ENCODE measurements at regions not wholly inside any gene's neighbourhood (a gene's known extent, or its start where the extent isn't known, plus 50 kb on each side); places are given as distances from the start of the nearest gene placed in this dataset.

DNA sequence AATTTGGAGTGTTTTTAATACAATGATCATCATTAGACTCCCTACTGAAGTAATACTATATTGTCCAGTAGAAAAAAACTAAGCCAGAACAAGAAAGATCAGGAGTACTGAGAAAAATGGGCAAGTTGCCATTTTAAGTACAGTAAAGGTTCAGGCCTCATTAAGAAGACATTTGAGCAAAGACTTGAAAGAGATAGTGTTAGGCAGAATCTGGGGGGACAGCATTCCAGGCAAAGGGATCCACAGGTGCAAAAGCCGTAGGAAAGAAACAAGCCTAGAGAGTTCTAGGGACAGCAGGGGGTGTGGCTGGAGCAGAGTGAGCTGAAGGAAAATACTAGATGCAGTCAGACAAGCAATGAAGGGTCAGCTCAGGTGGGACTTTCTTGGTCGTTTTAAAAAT is 58.1 kb upstream of the INTU start:
- no peak for TF ChIP-seq POLR2A (IDR thresholded peaks at IDR 0.05)
- TF ChIP-seq, protein P1, sequence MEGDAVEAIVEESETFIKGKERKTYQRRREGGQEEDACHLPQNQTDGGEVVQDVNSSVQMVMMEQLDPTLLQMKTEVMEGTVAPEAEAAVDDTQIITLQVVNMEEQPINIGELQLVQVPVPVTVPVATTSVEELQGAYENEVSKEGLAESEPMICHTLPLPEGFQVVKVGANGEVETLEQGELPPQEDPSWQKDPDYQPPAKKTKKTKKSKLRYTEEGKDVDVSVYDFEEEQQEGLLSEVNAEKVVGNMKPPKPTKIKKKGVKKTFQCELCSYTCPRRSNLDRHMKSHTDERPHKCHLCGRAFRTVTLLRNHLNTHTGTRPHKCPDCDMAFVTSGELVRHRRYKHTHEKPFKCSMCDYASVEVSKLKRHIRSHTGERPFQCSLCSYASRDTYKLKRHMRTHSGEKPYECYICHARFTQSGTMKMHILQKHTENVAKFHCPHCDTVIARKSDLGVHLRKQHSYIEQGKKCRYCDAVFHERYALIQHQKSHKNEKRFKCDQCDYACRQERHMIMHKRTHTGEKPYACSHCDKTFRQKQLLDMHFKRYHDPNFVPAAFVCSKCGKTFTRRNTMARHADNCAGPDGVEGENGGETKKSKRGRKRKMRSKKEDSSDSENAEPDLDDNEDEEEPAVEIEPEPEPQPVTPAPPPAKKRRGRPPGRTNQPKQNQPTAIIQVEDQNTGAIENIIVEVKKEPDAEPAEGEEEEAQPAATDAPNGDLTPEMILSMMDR (IDR thresholded peaks at IDR 0.05) = no peak
